HG03066 (cell line): ENCODE measurements at regions not wholly inside any gene's neighbourhood (a gene's known extent, or its start where the extent isn't known, plus 50 kb on each side); places are given as distances from the start of the nearest gene placed in this dataset.
"Not testable (repeated sequence)": the region's sequence is repeated elsewhere in the genome, so short reads cannot be mapped to it uniquely, and the experiment has no call there.

Source experiments
- ATAC-seq: cut with Tn5 transposase; IDR thresholded peaks from one replicate; pipeline ENCODE4 v1.9.1; 2021; ENCODE audit warnings: low read depth; ENCODE audit not compliant: unreplicated experiment

GRCh38 chr5:67619235-67619634 lies 422.6 kb upstream of the CD180 start:
- ATAC-seq, result no peak

- no peak for ATAC-seq
Measured at GRCh38 chr5:67617051-67617450, 420.5 kb upstream of the CD180 start.

GRCh38 chr5:67612961-67613360 lies 416.4 kb upstream of the CD180 start:
- ATAC-seq, result no peak

GRCh38 chr5:67610186-67610912 lies 413.8 kb upstream of the CD180 start:
- ATAC-seq, result no peak

GRCh38 chr5:67607958-67608357 lies 411.4 kb upstream of the CD180 start:
- no peak for ATAC-seq

- ATAC-seq, result no peak
Measured at GRCh38 chr5:67606586-67606947, 410.0 kb upstream of the CD180 start.

GRCh38 chr5:67605730-67606585 lies 409.4 kb upstream of the CD180 start:
- ATAC-seq, result no peak

GRCh38 chr5:67591491-67591890 lies 394.9 kb upstream of the CD180 start:
- no peak for ATAC-seq

GRCh38 chr5:67588389-67588788 lies 391.8 kb upstream of the CD180 start:
- ATAC-seq, result no peak

GRCh38 chr5:67581203-67581602 lies 384.6 kb upstream of the CD180 start:
- no peak for ATAC-seq

- no peak for ATAC-seq
Measured at GRCh38 chr5:67578011-67578410, 381.4 kb upstream of the CD180 start.

- no peak for ATAC-seq
Measured at GRCh38 chr5:67577424-67577823, 380.8 kb upstream of the CD180 start.

- ATAC-seq, result no peak
Measured at GRCh38 chr5:67576112-67576511, 379.5 kb upstream of the CD180 start.

- ATAC-seq, result no peak
Measured at GRCh38 chr5:67575087-67575486, 378.5 kb upstream of the CD180 start.

- no peak for ATAC-seq
Measured at GRCh38 chr5:67561151-67561932, 364.7 kb upstream of the CD180 start.

- no peak for ATAC-seq
Measured at GRCh38 chr5:67552773-67553172, 356.2 kb upstream of the CD180 start.

GRCh38 chr5:67549947-67550346 lies 353.3 kb upstream of the CD180 start:
- ATAC-seq, result no peak

GRCh38 chr5:67549296-67549618 lies 352.7 kb upstream of the CD180 start:
- no peak for ATAC-seq

- ATAC-seq, result no peak
Measured at GRCh38 chr5:67548520-67549295, 352.1 kb upstream of the CD180 start.

GRCh38 chr5:67547682-67548081 lies 351.1 kb upstream of the CD180 start:
- no peak for ATAC-seq

GRCh38 chr5:67544942-67545341 lies 348.3 kb upstream of the CD180 start:
- ATAC-seq, result not testable (repeated sequence)
